Neural progenitor cell (in vitro differentiated cells): ENCODE measurements at regions not wholly inside any gene's neighbourhood (a gene's known extent, or its start where the extent isn't known, plus 50 kb on each side); places are given as distances from the start of the nearest gene placed in this dataset.

Experiments
- DNase-seq: peaks from one replicate; pipeline ENCODE4 v3.0.0-alpha.2; 2016; ENCODE audit warnings: low spot score
- H2AFZ ChIP-seq: fragments of 200-600 bp; sonication (generic); replicated peaks from 2 replicates; pipeline ENCODE4 v1.6.1; 2016; ENCODE audit warnings: antibody characterized with exemption
- H3F3A ChIP-seq: fragments of 200-600 bp; sonication (generic); 2 replicates; pipeline ENCODE4 v1.6.1; 2016; ENCODE audit warnings: antibody characterized with exemption, low read depth
- H3K27ac ChIP-seq: fragments of 200-600 bp; sonication (generic); 2 replicates; pipeline ENCODE4 v1.5.1; 2016; ENCODE audit warnings: mild to moderate bottlenecking
- H3K27me3 ChIP-seq: fragments of 200-600 bp; sonication (generic); 2 replicates; pipeline ENCODE4 v1.6.1; 2016; ENCODE audit warnings: mild to moderate bottlenecking, moderate library complexity
- H3K36me3 ChIP-seq: fragments of 200-600 bp; sonication (generic); 2 replicates; pipeline ENCODE4 v1.5.1; 2016
- H3K4me1 ChIP-seq: fragments of 200-600 bp; sonication (generic); 2 replicates; pipeline ENCODE4 v1.6.1; 2016; ENCODE audit warnings: mixed run types
- H3K4me2 ChIP-seq: fragments of 200-600 bp; sonication (generic); 2 replicates; pipeline ENCODE4 v1.6.1; 2016
- H3K4me3 ChIP-seq: fragments of 200-600 bp; sonication (generic); 2 replicates; pipeline ENCODE4 v1.5.1; 2016
- H3K79me2 ChIP-seq: fragments of 200-600 bp; sonication (generic); 2 replicates; pipeline ENCODE4 v1.6.1; 2016; ENCODE audit warnings: low read depth
- H3K9ac ChIP-seq: fragments of 200-600 bp; sonication (generic); 2 replicates; pipeline ENCODE4 v1.6.1; 2016
- H3K9me3 ChIP-seq: fragments of 200-600 bp; sonication (generic); 2 replicates; pipeline ENCODE4 v1.5.1; 2016; ENCODE audit warnings: low read depth
- H4K20me1 ChIP-seq: fragments of 200-600 bp; sonication (generic); 2 replicates; pipeline ENCODE4 v1.6.1; 2016; ENCODE audit warnings: low read depth
- H3K27ac Mint-ChIP-seq: 3 replicates; pipeline ENCODE4 v1.8.0; 2021; ENCODE audit warnings: mixed read lengths
- H3K27me3 Mint-ChIP-seq: 2 replicates; pipeline ENCODE4 v1.8.0; 2022; ENCODE audit warnings: low read depth, mild to moderate bottlenecking, inconsistent platforms, moderate library complexity, mixed read lengths; ENCODE audit not compliant: insufficient read depth
- H3K36me3 Mint-ChIP-seq: 3 replicates; pipeline ENCODE4 v1.8.0; 2021; ENCODE audit warnings: mixed read lengths
- H3K4me1 Mint-ChIP-seq: 3 replicates; pipeline ENCODE4 v1.8.0; 2021; ENCODE audit warnings: mixed read lengths
- H3K4me3 Mint-ChIP-seq: 3 replicates; pipeline ENCODE4 v1.8.0; 2021; ENCODE audit warnings: mild to moderate bottlenecking, moderate library complexity, mixed read lengths
- H3K9me3 Mint-ChIP-seq: 3 replicates; pipeline ENCODE4 v1.8.0; 2020; ENCODE audit warnings: mixed read lengths
- EZH2 ChIP-seq: fragments of 200-600 bp; sonication (generic); IDR thresholded peaks from 2 replicates; pipeline ENCODE4 v1.6.1; 2017; ENCODE audit warnings: antibody characterized with exemption, mild to moderate bottlenecking, moderate library complexity
- EZH2phosphoT487 ChIP-seq: fragments of 200-600 bp; sonication (generic); IDR thresholded peaks from 2 replicates; pipeline ENCODE4 v1.6.1; 2017; ENCODE audit warnings: antibody characterized with exemption
- TF ChIP-seq, protein P1 (sequence below): fragments of 200-600 bp; sonication (generic); IDR thresholded peaks from 2 replicates; pipeline ENCODE4 v1.5.1; 2017; ENCODE audit warnings: antibody characterized with exemption, mild to moderate bottlenecking

DNA sequence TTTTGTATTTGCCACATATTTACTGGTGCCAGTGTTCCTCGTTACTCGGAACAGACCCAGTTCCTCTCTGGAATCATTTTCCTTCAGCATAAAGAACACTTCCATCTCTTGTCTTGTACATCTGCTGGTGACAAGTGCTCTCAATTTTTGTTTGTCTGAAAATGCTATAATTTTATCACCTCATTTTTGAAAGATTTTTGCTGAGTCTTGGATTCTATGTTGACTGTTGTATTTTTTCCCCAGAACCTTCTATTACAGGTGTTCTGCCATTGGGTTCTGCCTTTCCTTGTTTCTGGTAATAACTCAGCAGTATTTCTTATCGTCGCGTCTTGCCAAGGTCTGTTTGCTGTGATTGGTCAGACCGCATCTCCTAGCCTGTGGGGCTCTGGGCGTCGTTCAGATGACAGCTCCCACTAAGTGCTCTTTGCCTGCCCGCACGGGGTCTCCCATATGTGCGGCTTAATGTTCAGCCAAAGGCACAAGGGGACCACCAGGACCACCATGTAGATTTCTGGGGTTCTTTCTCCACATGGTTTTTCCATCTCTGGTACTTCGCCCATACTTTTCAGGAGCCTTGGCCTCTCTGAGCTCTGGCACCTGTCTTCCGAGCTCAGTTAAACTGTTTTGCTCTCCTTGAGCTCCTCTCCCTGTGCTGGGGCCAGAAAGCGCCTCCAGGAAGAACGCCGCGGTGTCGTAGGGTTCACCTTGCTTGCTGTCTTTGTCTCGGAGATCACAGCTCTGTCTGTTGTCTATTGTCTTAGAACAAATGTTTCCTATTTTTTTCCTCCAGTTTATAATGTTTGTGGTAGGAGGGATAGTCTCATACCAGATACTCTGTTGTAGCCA, 80.0 kb downstream of the METRNL start:
- Mint-ChIP-seq H3K27ac (no peak overlapping the region), H3K36me3 (peaks cover 2% of the 10 kb centered on the region), H3K27me3 (peaks cover 15% of the 10 kb centered on the region), H3K4me1 (peaks cover 10% of the 10 kb centered on the region), H3K4me3 (no peak overlapping the region), H3K9me3 (no peaks in the 10 kb centered on the region)
- TF ChIP-seq EZH2phosphoT487: no peak
- TF ChIP-seq EZH2: no peak
- TF ChIP-seq, protein P1, sequence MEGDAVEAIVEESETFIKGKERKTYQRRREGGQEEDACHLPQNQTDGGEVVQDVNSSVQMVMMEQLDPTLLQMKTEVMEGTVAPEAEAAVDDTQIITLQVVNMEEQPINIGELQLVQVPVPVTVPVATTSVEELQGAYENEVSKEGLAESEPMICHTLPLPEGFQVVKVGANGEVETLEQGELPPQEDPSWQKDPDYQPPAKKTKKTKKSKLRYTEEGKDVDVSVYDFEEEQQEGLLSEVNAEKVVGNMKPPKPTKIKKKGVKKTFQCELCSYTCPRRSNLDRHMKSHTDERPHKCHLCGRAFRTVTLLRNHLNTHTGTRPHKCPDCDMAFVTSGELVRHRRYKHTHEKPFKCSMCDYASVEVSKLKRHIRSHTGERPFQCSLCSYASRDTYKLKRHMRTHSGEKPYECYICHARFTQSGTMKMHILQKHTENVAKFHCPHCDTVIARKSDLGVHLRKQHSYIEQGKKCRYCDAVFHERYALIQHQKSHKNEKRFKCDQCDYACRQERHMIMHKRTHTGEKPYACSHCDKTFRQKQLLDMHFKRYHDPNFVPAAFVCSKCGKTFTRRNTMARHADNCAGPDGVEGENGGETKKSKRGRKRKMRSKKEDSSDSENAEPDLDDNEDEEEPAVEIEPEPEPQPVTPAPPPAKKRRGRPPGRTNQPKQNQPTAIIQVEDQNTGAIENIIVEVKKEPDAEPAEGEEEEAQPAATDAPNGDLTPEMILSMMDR: no peak
- H3K36me3 ChIP-seq: no peaks in the 10 kb centered on the region
- no peaks in the 10 kb centered on the region for H3K79me2 ChIP-seq
- no peak overlapping the region for H2AFZ ChIP-seq
- H3K9ac ChIP-seq: no peak overlapping the region
- H3K9me3 ChIP-seq: no peaks in the 10 kb centered on the region
- no peak overlapping the region for H3K4me2 ChIP-seq
- no peaks in the 10 kb centered on the region for H4K20me1 ChIP-seq
- H3K27me3 ChIP-seq: no peaks in the 10 kb centered on the region
- H3K4me3 ChIP-seq: no peak overlapping the region
- no peaks in the 10 kb centered on the region for H3F3A ChIP-seq
- H3K4me1 ChIP-seq: no peaks in the 10 kb centered on the region
- DNase-seq: no peak
- H3K27ac ChIP-seq: no peak overlapping the region

DNA sequence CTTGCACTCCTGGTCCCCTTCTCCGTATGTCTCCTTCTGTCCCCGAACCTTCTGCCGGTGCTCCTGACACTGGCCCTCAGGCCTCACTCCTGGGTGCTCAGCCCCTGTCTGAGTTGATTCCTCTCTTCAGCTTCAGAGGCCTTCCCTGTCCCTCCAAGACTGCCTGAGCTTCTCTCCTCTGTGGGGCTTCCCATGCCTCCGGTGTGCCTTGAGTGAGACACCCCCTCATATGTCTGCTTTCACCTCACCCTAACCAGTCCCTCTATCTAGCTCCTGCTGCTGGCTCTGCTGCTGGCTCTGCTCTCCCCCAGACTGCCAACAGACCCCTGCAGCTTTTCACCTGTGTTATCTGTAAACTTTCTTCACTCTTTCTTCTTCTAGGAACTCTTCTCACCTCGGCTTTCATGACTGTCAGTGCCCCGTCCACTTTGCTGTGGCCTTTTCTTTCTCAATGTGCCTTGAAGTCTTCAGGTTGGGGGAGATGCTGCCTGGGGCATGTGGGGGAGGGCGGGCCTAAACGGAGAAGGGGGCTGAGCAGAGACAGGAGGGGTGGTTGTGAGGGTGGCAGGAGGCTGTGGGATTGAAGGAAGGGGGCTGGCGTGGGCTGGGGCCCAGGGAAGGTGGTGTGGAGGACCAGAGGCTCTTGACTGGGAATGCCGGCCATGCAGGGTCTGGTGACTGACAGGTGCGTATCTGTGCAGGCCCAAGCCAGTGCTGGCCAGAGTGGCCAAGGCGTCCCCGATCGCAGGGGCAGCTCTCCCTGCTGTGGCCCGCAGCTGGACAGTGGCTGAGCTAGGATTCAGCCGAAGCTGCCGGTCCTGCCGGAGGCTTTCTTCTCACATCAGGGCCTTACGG, 81.3 kb downstream of the METRNL start:
- Mint-ChIP-seq H3K27ac (no peak overlapping the region), H3K4me1 (peaks cover 6% of the 10 kb centered on the region), H3K9me3 (peaks cover 4% of the 10 kb centered on the region), H3K27me3 (peaks cover 10% of the 10 kb centered on the region), H3K36me3 (no peaks in the 10 kb centered on the region), H3K4me3 (no peak overlapping the region)
- no peaks in the 10 kb centered on the region for H3K4me1 ChIP-seq
- H2AFZ ChIP-seq: no peak overlapping the region
- DNase-seq: no peak
- no peaks in the 10 kb centered on the region for H4K20me1 ChIP-seq
- no peaks in the 10 kb centered on the region for H3K27me3 ChIP-seq
- no peak overlapping the region for H3K4me3 ChIP-seq
- H3K79me2 ChIP-seq: no peaks in the 10 kb centered on the region
- H3K9ac ChIP-seq: no peak overlapping the region
- TF ChIP-seq EZH2 (no peak), EZH2phosphoT487 (no peak)
- TF ChIP-seq, protein P1: no peak
- H3K27ac ChIP-seq: no peak overlapping the region
- no peaks in the 10 kb centered on the region for H3K9me3 ChIP-seq
- no peaks in the 10 kb centered on the region for H3F3A ChIP-seq
- no peak overlapping the region for H3K4me2 ChIP-seq
- H3K36me3 ChIP-seq: no peaks in the 10 kb centered on the region

DNA sequence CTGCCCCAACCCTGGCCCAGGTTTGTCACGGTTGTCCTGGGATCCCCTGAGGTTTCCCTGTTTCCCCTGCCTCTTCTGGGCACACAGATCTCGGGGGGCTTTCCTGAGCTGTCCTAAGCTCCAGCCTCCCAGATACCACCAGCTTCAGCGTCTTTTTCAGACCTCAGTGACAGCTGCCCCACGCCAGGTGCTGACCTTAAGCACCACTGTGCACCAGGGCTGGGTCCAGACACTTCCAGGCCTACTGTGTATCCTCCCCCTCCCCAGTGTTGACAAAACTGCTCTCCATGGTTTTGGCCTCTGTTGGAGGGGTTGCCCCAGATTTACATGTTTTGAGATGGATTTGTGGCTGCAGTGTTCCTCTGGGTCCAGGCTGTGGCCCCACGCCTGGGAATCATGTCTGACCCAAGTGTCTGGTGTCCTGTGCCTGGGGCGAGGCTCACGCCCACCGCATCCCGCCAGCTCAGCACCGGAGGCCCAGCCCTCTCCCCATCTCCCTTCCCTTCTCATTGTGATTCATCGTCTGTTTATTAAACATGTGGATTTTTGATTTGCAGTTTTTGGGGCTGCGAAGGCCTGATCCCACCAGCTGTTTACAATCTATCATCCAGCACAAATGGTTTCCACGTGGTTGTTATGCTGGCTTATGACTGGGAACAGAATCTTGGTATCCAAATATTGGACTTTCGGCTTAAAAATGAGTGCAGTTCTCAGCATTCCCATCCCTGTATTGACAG, 82.1 kb downstream of the METRNL start:
- H3K27me3 Mint-ChIP-seq: peaks cover 8% of the 10 kb centered on the region
- Histone ChIP-seq H3K4me3 (no peak overlapping the region), H3K9ac (no peak overlapping the region), H3K4me1 (no peaks in the 10 kb centered on the region), H3K4me2 (no peak overlapping the region), H3F3A (no peaks in the 10 kb centered on the region), H3K9me3 (no peaks in the 10 kb centered on the region), H3K27me3 (no peaks in the 10 kb centered on the region), H3K27ac (no peak overlapping the region), H2AFZ (no peak overlapping the region), H4K20me1 (no peaks in the 10 kb centered on the region), H3K36me3 (no peaks in the 10 kb centered on the region), H3K79me2 (no peaks in the 10 kb centered on the region)
- TF ChIP-seq EZH2: no peak
- TF ChIP-seq EZH2phosphoT487: no peak
- TF ChIP-seq, protein P1: no peak
- no peak overlapping the region for H3K4me3 Mint-ChIP-seq
- DNase-seq: no peak
- no peak overlapping the region for H3K27ac Mint-ChIP-seq
- no peaks in the 10 kb centered on the region for H3K36me3 Mint-ChIP-seq
- peaks cover 7% of the 10 kb centered on the region for H3K9me3 Mint-ChIP-seq
- H3K4me1 Mint-ChIP-seq: peaks cover under 1% of the 10 kb centered on the region
